ENCODE measurements at regions not wholly inside any gene's neighbourhood (a gene's known extent, or its start where the extent isn't known, plus 50 kb on each side); places are given as distances from the start of the nearest gene placed in this dataset.

- Histone ChIP-seq H3K4me3 (no peak overlapping the region), H3K36me3 (no peaks in the 10 kb centered on the region), H3K27ac (no peak overlapping the region), H3K27me3 (no peaks in the 10 kb centered on the region), H3K4me1 (no peaks in the 10 kb centered on the region), H3K9me3 (no peaks in the 10 kb centered on the region)
- TF ChIP-seq POLR2A (IDR thresholded peaks at IDR 0.05), result no peak
- TF ChIP-seq CTCF (IDR thresholded peaks at IDR 0.05), result no peak
- no peak for TF ChIP-seq POLR2AphosphoS5 (IDR thresholded peaks at IDR 0.05; ENCODE audit: insufficient read depth in 1 of 2, low read depth in 1 of 2)
- intact Hi-C loops (cut with DNase I), result no loop called here
- no peak for DNase-seq (ENCODE audit: extremely low spot score in 2 of 2)
These were observed 221.3 kb downstream of the GPAT3 start for GRCh38 chr4:83757121-83757621.

DNA sequence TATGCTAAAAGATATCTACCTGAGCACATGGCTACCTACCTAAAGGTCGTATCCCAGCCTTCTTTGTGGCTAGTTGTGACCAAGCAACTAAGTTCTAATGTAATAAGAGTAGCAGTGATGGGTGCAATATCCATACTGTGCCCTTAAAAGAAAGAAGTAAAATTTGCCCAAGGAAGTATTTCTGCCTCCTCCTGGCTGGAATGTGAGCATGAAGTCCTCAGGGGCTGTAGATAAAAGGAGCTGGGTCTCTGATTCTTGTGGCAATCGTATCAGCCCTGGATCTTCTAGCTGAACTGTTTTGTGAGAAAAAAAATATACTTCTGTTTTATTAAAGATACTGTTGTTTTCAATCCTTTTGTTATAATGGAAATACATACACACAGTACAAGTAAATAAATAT is 217.4 kb downstream of the GPAT3 start:
- intact Hi-C loops (cut with DNase I), result no loop called here
- H3K36me3 ChIP-seq, result no peaks in the 10 kb centered on the region
- TF ChIP-seq CTCF (IDR thresholded peaks at IDR 0.05), result no peak
- no peak for TF ChIP-seq POLR2A (IDR thresholded peaks at IDR 0.05)
- TF ChIP-seq POLR2AphosphoS5 (IDR thresholded peaks at IDR 0.05; ENCODE audit: insufficient read depth in 1 of 2, low read depth in 1 of 2), result no peak
- no peak for DNase-seq (ENCODE audit: extremely low spot score in 2 of 2)
- H3K4me3 ChIP-seq, result no peak overlapping the region
- no peaks in the 10 kb centered on the region for H3K4me1 ChIP-seq
- no peaks in the 10 kb centered on the region for H3K9me3 ChIP-seq
- H3K27me3 ChIP-seq, result no peaks in the 10 kb centered on the region
- H3K27ac ChIP-seq, result no peak overlapping the region

- Histone ChIP-seq H3K9me3 (no peaks in the 10 kb centered on the region), H3K27me3 (no peaks in the 10 kb centered on the region), H3K4me3 (no peak overlapping the region), H3K27ac (no peak overlapping the region), H3K4me1 (no peaks in the 10 kb centered on the region), H3K36me3 (no peaks in the 10 kb centered on the region)
- no peak for DNase-seq (ENCODE audit: extremely low spot score in 2 of 2)
- intact Hi-C loops (cut with DNase I), result no loop called here
- TF ChIP-seq POLR2AphosphoS5 (IDR thresholded peaks at IDR 0.05; ENCODE audit: insufficient read depth in 1 of 2, low read depth in 1 of 2) (no peak), POLR2A (IDR thresholded peaks at IDR 0.05) (no peak), CTCF (IDR thresholded peaks at IDR 0.05) (no peak)
These were observed 215.5 kb downstream of the GPAT3 start for GRCh38 chr4:83751336-83751949.

DNA sequence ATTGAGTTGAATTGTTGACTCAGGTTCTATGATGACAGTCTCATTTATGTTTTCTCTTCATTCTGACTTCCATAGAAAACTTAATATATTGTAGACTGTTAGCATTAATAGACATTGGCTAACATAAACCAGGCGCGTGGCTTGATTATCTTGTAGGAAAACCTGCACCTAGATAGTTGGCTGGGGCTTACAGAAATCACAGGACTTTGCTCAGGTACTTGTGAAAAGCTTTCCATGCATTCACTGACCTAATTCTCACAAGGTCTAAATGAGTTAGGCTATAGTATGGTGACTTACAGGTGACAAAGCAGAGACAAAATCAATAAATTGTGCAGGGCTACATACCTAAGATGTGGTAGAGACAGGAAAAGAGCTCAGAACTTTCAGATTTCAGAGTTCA is 212.8 kb downstream of the GPAT3 start:
- Histone ChIP-seq H3K27me3 (no peaks in the 10 kb centered on the region), H3K9me3 (no peaks in the 10 kb centered on the region), H3K27ac (no peak overlapping the region), H3K4me3 (no peak overlapping the region), H3K4me1 (no peaks in the 10 kb centered on the region), H3K36me3 (no peaks in the 10 kb centered on the region)
- no peak for DNase-seq (ENCODE audit: extremely low spot score in 2 of 2)
- intact Hi-C loops (cut with DNase I), result no loop called here
- no peak for TF ChIP-seq POLR2AphosphoS5 (IDR thresholded peaks at IDR 0.05; ENCODE audit: insufficient read depth in 1 of 2, low read depth in 1 of 2)
- TF ChIP-seq CTCF (IDR thresholded peaks at IDR 0.05), result no peak
- TF ChIP-seq POLR2A (IDR thresholded peaks at IDR 0.05), result no peak

GRCh38 chr4:83738895-83739294 is 203.0 kb downstream of the GPAT3 start:
- no peak for DNase-seq (ENCODE audit: extremely low spot score in 2 of 2)
- no peaks in the 10 kb centered on the region for H3K9me3 ChIP-seq
- intact Hi-C loops (cut with DNase I), result no loop called here

More at GRCh38 chr4:83738895-83739294, 203.0 kb downstream of the GPAT3 start:
- H3K27ac ChIP-seq, result no peak overlapping the region
- H3K27me3 ChIP-seq, result no peaks in the 10 kb centered on the region
- TF ChIP-seq CTCF (IDR thresholded peaks at IDR 0.05) (no peak), POLR2AphosphoS5 (IDR thresholded peaks at IDR 0.05; ENCODE audit: insufficient read depth in 1 of 2, low read depth in 1 of 2) (no peak), POLR2A (IDR thresholded peaks at IDR 0.05) (no peak)
- no peaks in the 10 kb centered on the region for H3K4me1 ChIP-seq
- H3K36me3 ChIP-seq, result no peaks in the 10 kb centered on the region
- H3K4me3 ChIP-seq, result no peak overlapping the region

Data from vagina (tissue), 2 donors.